Trophoblast cell (in vitro differentiated cells and primary cell): ENCODE measurements at regions not wholly inside any gene's neighbourhood (a gene's known extent, or its start where the extent isn't known, plus 50 kb on each side); places are given as distances from the start of the nearest gene placed in this dataset.

Source experiments
- DNase-seq, 2 donors: peaks; one replicate each; pipeline ENCODE4 v3.0.0-alpha.2; 2016
- H2AFZ ChIP-seq: 2 replicates; pipeline ENCODE4 v1.6.1; 2013; ENCODE audit warnings: low read length, moderate library complexity, mild to moderate bottlenecking; ENCODE audit not compliant: insufficient read depth, poor library complexity
- H2AK5ac ChIP-seq: 2 replicates; pipeline ENCODE4 v1.6.1; 2013; ENCODE audit warnings: mild to moderate bottlenecking, low read length
- H2BK120ac ChIP-seq: 2 replicates; pipeline ENCODE4 v1.6.1; 2013; ENCODE audit warnings: low read length, mild to moderate bottlenecking, moderate library complexity; ENCODE audit not compliant: insufficient read depth, poor library complexity
- H2BK12ac ChIP-seq: 2 replicates; pipeline ENCODE4 v1.6.1; 2013; ENCODE audit warnings: mild to moderate bottlenecking, low read length, moderate library complexity
- H2BK5ac ChIP-seq: 2 replicates; pipeline ENCODE4 v1.6.1; 2013; ENCODE audit warnings: low read length, low read depth, moderate library complexity, mild to moderate bottlenecking; ENCODE audit not compliant: poor library complexity
- H3K14ac ChIP-seq: 2 replicates; pipeline ENCODE4 v1.6.1; 2013; ENCODE audit warnings: mild to moderate bottlenecking, low read length
- H3K18ac ChIP-seq: 2 replicates; pipeline ENCODE4 v1.6.1; 2013; ENCODE audit warnings: mild to moderate bottlenecking, low read length
- H3K23ac ChIP-seq: 2 replicates; pipeline ENCODE4 v1.6.1; 2013; ENCODE audit warnings: low read length
- H3K27ac ChIP-seq: 2 replicates; pipeline ENCODE4 v1.5.1; 2013; ENCODE audit warnings: low read depth, mild to moderate bottlenecking, inconsistent platforms, low read length, moderate library complexity
- H3K27me3 ChIP-seq: 2 replicates; pipeline ENCODE4 v1.6.1; 2013; ENCODE audit warnings: inconsistent platforms, mild to moderate bottlenecking, low read length, moderate library complexity; ENCODE audit not compliant: insufficient read depth
- H3K36me3 ChIP-seq, 2 experiments: 1 replicate in 1 of 2; 2 replicates in 1 of 2; pipeline ENCODE4 v1.6.1; 2013; ENCODE audit warnings: low read length in 2 of 2, mild to moderate bottlenecking in 2 of 2, moderate library complexity in 1 of 2; ENCODE audit not compliant: insufficient read depth in 2 of 2, control insufficient read depth in 1 of 2
- H3K4ac ChIP-seq: 2 replicates; pipeline ENCODE4 v1.6.1; 2013; ENCODE audit warnings: low read depth, mild to moderate bottlenecking, low read length, moderate library complexity
- H3K4me1 ChIP-seq, 2 experiments: 1 replicate in 1 of 2; 2 replicates in 1 of 2; pipeline ENCODE4 v1.6.1; 2013; ENCODE audit warnings: low read length in 2 of 2, mild to moderate bottlenecking in 2 of 2, moderate library complexity in 1 of 2; ENCODE audit not compliant: insufficient read depth in 2 of 2, control insufficient read depth in 1 of 2
- H3K4me2 ChIP-seq: 2 replicates; pipeline ENCODE4 v1.6.1; 2013; ENCODE audit warnings: inconsistent platforms, mild to moderate bottlenecking, low read length, moderate library complexity
- H3K4me3 ChIP-seq: 2 replicates; pipeline ENCODE4 v1.5.1; 2013; ENCODE audit warnings: mild to moderate bottlenecking, low read depth, low read length, inconsistent platforms
- H3K79me1 ChIP-seq: one replicate; pipeline ENCODE4 v1.6.1; 2013; ENCODE audit warnings: low read length
- H3K79me2 ChIP-seq: 2 replicates; pipeline ENCODE4 v1.6.1; 2013; ENCODE audit warnings: low read length, mild to moderate bottlenecking; ENCODE audit not compliant: control insufficient read depth, insufficient read depth, poor library complexity
- H3K9ac ChIP-seq: 2 replicates; pipeline ENCODE4 v1.6.1; 2013; ENCODE audit warnings: mild to moderate bottlenecking, low read length
- H3K9me3 ChIP-seq: 2 replicates; pipeline ENCODE4 v1.6.1; 2013; ENCODE audit warnings: low read depth, mild to moderate bottlenecking, control low read depth, inconsistent platforms, low read length; ENCODE audit not compliant: insufficient read depth
- H4K12ac ChIP-seq: 2 replicates; pipeline ENCODE4 v1.6.1; 2013; ENCODE audit warnings: low read depth, mild to moderate bottlenecking, low read length, moderate library complexity
- H4K8ac ChIP-seq: 2 replicates; pipeline ENCODE4 v1.6.1; 2013; ENCODE audit warnings: low read depth, mild to moderate bottlenecking, low read length, moderate library complexity
- H4K91ac ChIP-seq: one replicate; pipeline ENCODE4 v1.6.1; 2013; ENCODE audit warnings: low read depth, mild to moderate bottlenecking, low read length, moderate library complexity
- WGBS: extraction: QIAGEN DNeasy Blood & Tissue Kit; methylation state at CpG from one replicate; pipeline ENCODE4 v1.1.7; 2013; ENCODE audit warnings: missing lambda C conversion rate; ENCODE audit not compliant: insufficient read length, insufficient coverage; ENCODE audit errors: extremely low coverage; 5-methylcytosine and 5-hydroxymethylcytosine counted together

DNA sequence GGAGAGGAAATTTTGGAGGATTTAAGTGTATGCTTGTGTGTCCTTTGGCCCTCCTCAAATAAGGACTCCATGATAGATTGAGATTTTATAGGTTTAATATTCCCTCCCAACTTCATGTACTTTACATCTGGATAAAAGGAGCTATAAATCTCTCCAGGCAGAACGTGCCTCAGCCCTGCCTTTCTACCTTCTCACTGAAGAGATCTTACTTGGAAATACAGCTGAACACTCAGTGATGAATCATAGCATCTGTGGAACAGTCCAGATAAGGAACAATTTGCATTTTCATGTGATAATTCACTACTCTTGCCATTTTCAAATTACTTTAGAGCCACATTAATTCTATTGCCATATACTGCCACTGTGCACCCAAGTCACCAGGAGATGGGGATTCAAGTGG, 364.6 kb upstream of the PODXL start:
- Histone ChIP-seq H3K36me3 (no peaks in the 10 kb centered on the region), H3K27me3 (no peaks in the 10 kb centered on the region), H3K4me1 (no peaks in the 10 kb centered on the region), H3K23ac (no peak overlapping the region), H3K4ac (no peak overlapping the region), H2AFZ (no peak overlapping the region), H2BK5ac (no peak overlapping the region), H4K91ac (no peak overlapping the region), H3K27ac (no peak overlapping the region), H3K9ac (no peak overlapping the region), H4K8ac (no peak overlapping the region), H3K14ac (no peak overlapping the region), H3K4me2 (no peak overlapping the region), H2BK120ac (no peak overlapping the region), H3K79me2 (no peaks in the 10 kb centered on the region), H2AK5ac (no peak overlapping the region), H3K18ac (no peak overlapping the region), H3K9me3 (no peaks in the 10 kb centered on the region), H3K4me3 (no peak overlapping the region), H2BK12ac (no peak overlapping the region), H3K79me1 (no peaks in the 10 kb centered on the region), H4K12ac (no peak overlapping the region)
- no CpG with 5 or more reads among the region's 1 CpG for WGBS
- DNase-seq = peak in 1 of 2 donors; percentile 2

DNA sequence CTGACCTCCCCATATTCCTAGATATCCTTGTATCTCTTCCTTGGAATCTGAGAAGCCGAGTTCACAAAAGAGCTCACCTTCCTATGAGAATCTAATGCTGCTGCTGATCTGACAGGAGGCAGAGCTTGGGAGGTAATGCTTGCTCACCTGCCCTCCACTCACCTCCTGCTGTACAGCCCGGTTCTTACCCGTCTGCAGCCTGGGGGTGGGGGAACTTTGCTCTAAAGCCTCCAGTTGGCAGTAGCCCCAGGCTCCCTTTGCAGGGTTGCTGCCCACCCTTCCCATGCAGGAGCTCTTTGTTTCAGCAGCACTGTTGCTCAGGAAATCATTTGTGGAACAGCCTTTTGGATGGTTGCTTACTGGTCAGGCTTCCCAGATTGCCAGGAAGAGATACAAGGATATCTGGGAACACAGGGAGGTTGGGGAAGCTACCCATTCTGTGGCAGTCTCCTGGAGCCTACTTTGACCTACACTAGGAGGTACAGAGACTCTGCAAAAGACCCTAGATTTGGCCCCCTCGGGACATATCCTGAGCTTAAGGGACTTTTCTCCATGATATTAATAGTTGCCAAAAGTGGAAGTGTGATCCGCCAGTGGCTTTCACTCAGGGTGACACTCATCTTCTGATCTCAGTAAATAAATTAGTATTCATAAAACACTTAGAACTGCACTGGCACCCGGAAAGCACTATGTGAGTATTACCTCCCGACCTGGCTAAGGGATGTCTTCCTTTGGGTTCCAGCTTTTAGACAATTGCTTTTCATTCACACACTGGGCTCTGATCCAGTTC, 363.7 kb upstream of the PODXL start:
- H3K4ac ChIP-seq = no peak overlapping the region
- H2AFZ ChIP-seq = no peak overlapping the region
- H3K9me3 ChIP-seq = no peaks in the 10 kb centered on the region
- no peak overlapping the region for H3K18ac ChIP-seq
- H3K36me3 ChIP-seq = no peaks in the 10 kb centered on the region
- no peak overlapping the region for H2AK5ac ChIP-seq
- H3K14ac ChIP-seq = no peak overlapping the region
- H3K4me2 ChIP-seq = no peak overlapping the region
- H3K27me3 ChIP-seq = no peaks in the 10 kb centered on the region
- no peak overlapping the region for H3K27ac ChIP-seq
- no peak for DNase-seq
- H3K23ac ChIP-seq = no peak overlapping the region
- H3K79me2 ChIP-seq = no peaks in the 10 kb centered on the region
- H2BK120ac ChIP-seq = no peak overlapping the region
- H4K91ac ChIP-seq = no peak overlapping the region
- no peak overlapping the region for H2BK12ac ChIP-seq
- no peak overlapping the region for H3K9ac ChIP-seq
- H4K12ac ChIP-seq = no peak overlapping the region
- no peak overlapping the region for H3K4me3 ChIP-seq
- no CpG with 5 or more reads among the region's 7 CpGs for WGBS
- no peaks in the 10 kb centered on the region for H3K4me1 ChIP-seq
- no peak overlapping the region for H2BK5ac ChIP-seq
- H4K8ac ChIP-seq = no peak overlapping the region
- H3K79me1 ChIP-seq = no peaks in the 10 kb centered on the region

DNA sequence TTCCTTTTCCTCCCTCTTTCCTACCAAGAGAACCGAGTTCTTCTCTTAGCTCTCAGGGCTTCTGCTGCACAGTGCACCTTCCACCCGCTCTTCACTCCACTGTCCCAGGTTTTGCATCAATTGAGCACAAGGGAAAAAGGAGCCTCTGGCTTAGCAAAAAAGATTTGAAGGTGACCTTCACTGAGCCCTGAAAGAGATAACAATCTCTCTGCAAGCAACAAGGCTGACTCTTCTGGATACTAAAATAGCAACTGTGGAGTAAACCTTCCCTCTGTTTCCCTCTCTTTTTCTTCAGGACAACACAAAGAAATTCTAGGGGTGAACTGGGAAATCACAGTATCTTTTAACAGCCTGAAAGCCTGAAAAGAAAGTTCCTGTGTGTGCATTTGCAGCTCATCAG, 354.7 kb upstream of the PODXL start:
- Histone ChIP-seq H2AK5ac (no peak overlapping the region), H3K4ac (no peak overlapping the region), H4K12ac (no peak overlapping the region), H3K4me1 (no peaks in the 10 kb centered on the region), H3K14ac (no peak overlapping the region), H3K4me2 (no peak overlapping the region), H3K9ac (no peak overlapping the region), H3K27me3 (no peaks in the 10 kb centered on the region), H3K79me2 (no peaks in the 10 kb centered on the region), H2AFZ (no peak overlapping the region), H2BK5ac (no peak overlapping the region), H2BK120ac (no peak overlapping the region), H3K27ac (no peak overlapping the region), H3K79me1 (no peaks in the 10 kb centered on the region), H2BK12ac (no peak overlapping the region), H3K9me3 (peaks cover 4% of the 10 kb centered on the region), H3K4me3 (no peak overlapping the region), H3K18ac (no peak overlapping the region), H3K23ac (no peak overlapping the region), H4K8ac (no peak overlapping the region), H3K36me3 (no peaks in the 10 kb centered on the region), H4K91ac (no peak overlapping the region)
- DNase-seq = no peak
- WGBS = no CpG with 5 or more reads among the region's 2 CpGs

DNA sequence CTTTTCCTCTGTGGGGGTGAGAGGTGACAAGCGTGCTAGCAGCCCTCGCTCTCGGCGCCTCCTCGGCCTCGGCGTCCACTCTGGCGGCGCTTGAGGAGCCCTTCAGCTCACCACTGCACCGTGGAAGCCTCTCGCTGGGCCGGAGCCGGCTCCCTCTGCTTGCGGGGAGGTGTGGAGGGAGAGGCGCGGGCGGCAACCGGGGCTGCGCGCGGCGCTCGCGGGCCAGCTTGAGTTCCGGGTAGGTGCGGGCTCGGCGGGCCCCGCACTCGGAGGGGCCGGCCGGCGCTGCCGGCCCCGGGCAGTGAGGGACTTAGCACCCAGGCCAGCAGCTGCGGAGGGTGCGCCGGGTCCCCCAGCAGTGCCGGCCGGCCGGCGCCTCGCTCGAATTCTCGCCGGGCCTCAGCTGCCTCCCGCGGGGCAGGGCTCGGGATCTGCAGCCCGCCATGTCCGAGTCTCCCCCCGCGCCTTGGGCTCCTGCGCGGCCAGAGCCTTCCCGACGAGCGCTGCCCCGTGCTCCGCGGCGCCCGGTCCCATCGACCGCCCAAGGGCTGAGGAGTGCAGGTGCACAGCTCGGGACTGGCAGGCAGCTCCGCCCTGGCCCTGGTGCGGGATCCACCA, 352.8 kb upstream of the PODXL start:
- H3K4me2 ChIP-seq = peak overlapping the region; percentile 10
- no peak overlapping the region for H2AFZ ChIP-seq
- H3K4me1 ChIP-seq = no peaks in the 10 kb centered on the region
- no peaks in the 10 kb centered on the region for H3K27me3 ChIP-seq
- H2BK12ac ChIP-seq = no peak overlapping the region
- H2BK5ac ChIP-seq = no peak overlapping the region
- H4K91ac ChIP-seq = no peak overlapping the region
- H3K18ac ChIP-seq = no peak overlapping the region
- H3K23ac ChIP-seq = no peak overlapping the region
- no peaks in the 10 kb centered on the region for H3K79me1 ChIP-seq
- no CpG with 5 or more reads among the region's 68 CpGs for WGBS
- H4K12ac ChIP-seq = no peak overlapping the region
- peaks cover 4% of the 10 kb centered on the region for H3K9me3 ChIP-seq
- H4K8ac ChIP-seq = no peak overlapping the region
- no peak overlapping the region for H3K27ac ChIP-seq
- H2BK120ac ChIP-seq = no peak overlapping the region
- H2AK5ac ChIP-seq = no peak overlapping the region
- H3K36me3 ChIP-seq = no peaks in the 10 kb centered on the region
- no peak for DNase-seq
- H3K9ac ChIP-seq = no peak overlapping the region
- no peaks in the 10 kb centered on the region for H3K79me2 ChIP-seq
- H3K4me3 ChIP-seq = no peak overlapping the region
- no peak overlapping the region for H3K4ac ChIP-seq
- H3K14ac ChIP-seq = no peak overlapping the region
